Keratinocyte (primary cell): ENCODE measurements at regions not wholly inside any gene's neighbourhood (a gene's known extent, or its start where the extent isn't known, plus 50 kb on each side); places are given as distances from the start of the nearest gene placed in this dataset.

ENCODE experiments used
- CTCF ChIP-seq, 3 experiments: IDR thresholded peaks in 1 of 3; conservative IDR thresholded peaks in 1 of 3; optimal IDR thresholded peaks in 1 of 3; 2 replicates in 2 of 3; 3 replicates in 1 of 3; pipeline versions ENCODE3 to v1.5.1; 2011; ENCODE audit warnings: low read length in 3 of 3, mild to moderate bottlenecking in 3 of 3, moderate library complexity in 2 of 3, control low read depth in 1 of 3, inconsistent platforms in 1 of 3; ENCODE audit not compliant: insufficient read depth in 2 of 3; ENCODE audit errors: extremely low read depth in 1 of 3
- EZH2 ChIP-seq: IDR thresholded peaks from one replicate; pipeline ENCODE4 v1.6.1; 2012; ENCODE audit warnings: inconsistent platforms, mild to moderate bottlenecking, low read length, moderate library complexity

GRCh38 chr4:176874721-176875445 lies 82.2 kb upstream of the VEGFC start:
- TF ChIP-seq CTCF (optimal IDR thresholded peaks at IDR 0.05 in 1 of 3, IDR thresholded peaks at IDR 0.05 in 1 of 3, conservative IDR thresholded peaks at IDR 0.05 in 1 of 3; ENCODE audit: extremely low read depth in 1 of 3, insufficient read depth in 2 of 3, low read length in 3 of 3) (no peak), EZH2 (no peak)
